ENCODE measurements at regions not wholly inside any gene's neighbourhood (a gene's known extent, or its start where the extent isn't known, plus 50 kb on each side); places are given as distances from the start of the nearest gene placed in this dataset.

- TF ChIP-seq POLR2AphosphoS5 (IDR thresholded peaks at IDR 0.05) (no peak), POLR2A (IDR thresholded peaks at IDR 0.05) (no peak)
Observed at GRCh38 chr4:132982151-132982550, 166.9 kb upstream of the PCDH10 start.

Measured in spleen (tissue), 3 donors.